DOHH2 (cell line): ENCODE measurements at regions not wholly inside any gene's neighbourhood (a gene's known extent, or its start where the extent isn't known, plus 50 kb on each side); places are given as distances from the start of the nearest gene placed in this dataset.

ENCODE experiments used
- H3F3A ChIP-seq: fragments of 200-600 bp; sonication (generic), shearing (Covaris generic); 2 replicates; pipeline ENCODE4 v1.6.0; 2016; ENCODE audit warnings: antibody characterized with exemption, mild to moderate bottlenecking; ENCODE audit not compliant: control insufficient read depth, insufficient read depth
- H3K27ac ChIP-seq: fragments of 200-600 bp; sonication (generic); 2 replicates; pipeline ENCODE4 v1.5.1; 2014; ENCODE audit warnings: low read depth, mild to moderate bottlenecking, low read length, moderate library complexity
- H3K27me3 ChIP-seq: fragments of 200-600 bp; sonication (generic); 2 replicates; pipeline ENCODE4 v1.6.1; 2014; ENCODE audit warnings: mild to moderate bottlenecking, low read length, mixed read lengths; ENCODE audit not compliant: control insufficient read depth
- H3K36me3 ChIP-seq: fragments of 200-600 bp; sonication (generic); 2 replicates; pipeline ENCODE4 v1.6.1; 2014; ENCODE audit warnings: mild to moderate bottlenecking, low read length, moderate library complexity, mixed read lengths; ENCODE audit not compliant: control insufficient read depth
- H3K4me1 ChIP-seq: fragments of 200-600 bp; sonication (generic); 2 replicates; pipeline ENCODE4 v1.6.1; 2014; ENCODE audit warnings: mild to moderate bottlenecking, low read length, mixed read lengths; ENCODE audit not compliant: control insufficient read depth
- H3K4me2 ChIP-seq: fragments of 200-600 bp; sonication (generic); 2 replicates; pipeline ENCODE4 v1.6.0; 2014; ENCODE audit warnings: mild to moderate bottlenecking, low read length, moderate library complexity
- H3K4me3 ChIP-seq: fragments of 200-600 bp; sonication (generic); 2 replicates; pipeline ENCODE4 v1.5.1; 2014; ENCODE audit warnings: mild to moderate bottlenecking, low read length, mixed read lengths
- H3K79me2 ChIP-seq: fragments of 200-600 bp; sonication (generic); 2 replicates; pipeline ENCODE4 v1.6.1; 2014; ENCODE audit warnings: mild to moderate bottlenecking, low read length, mixed read lengths; ENCODE audit not compliant: control insufficient read depth
- H3K9me2 ChIP-seq: fragments of 200-600 bp; sonication (generic); replicated peaks from 2 replicates; pipeline ENCODE4 v1.6.1; 2014; ENCODE audit warnings: mild to moderate bottlenecking, low read length, mixed read lengths; ENCODE audit not compliant: control insufficient read depth
- H3K9me3 ChIP-seq: fragments of 200-600 bp; sonication (generic); 2 replicates; pipeline ENCODE4 v1.6.1; 2014; ENCODE audit warnings: antibody characterized with exemption, low read length, mixed read lengths; ENCODE audit not compliant: control insufficient read depth, insufficient read depth
- H4K20me1 ChIP-seq: fragments of 200-600 bp; sonication (generic); 2 replicates; pipeline ENCODE4 v1.6.0; 2014; ENCODE audit warnings: low read depth, mild to moderate bottlenecking, antibody characterized with exemption, low read length, moderate library complexity; ENCODE audit not compliant: control insufficient read depth, insufficient read depth
- CTCF ChIP-seq: fragments of 200-600 bp; sonication (generic); IDR thresholded peaks from one replicate; pipeline ENCODE4 v1.5.1; 2014; ENCODE audit warnings: antibody characterized with exemption, mild to moderate bottlenecking, low read depth, low read length; ENCODE audit not compliant: poor library complexity, severe bottlenecking
- EZH2phosphoT487 ChIP-seq: fragments of 200-600 bp; sonication (generic); IDR thresholded peaks from 2 replicates; pipeline ENCODE4 v1.6.1; 2017; ENCODE audit warnings: borderline replicate concordance, mild to moderate bottlenecking, antibody characterized with exemption, low read length, moderate library complexity, mixed read lengths

GRCh38 chr4:85280963-85281362 is 194.0 kb upstream of the ARHGAP24 start:
- no peak overlapping the region for H3K27ac ChIP-seq
- H3K9me3 ChIP-seq = no peaks in the 10 kb centered on the region
- TF ChIP-seq EZH2phosphoT487 (no peak), CTCF (no peak)

GRCh38 chr4:85291226-85291625 is 183.7 kb upstream of the ARHGAP24 start:
- Histone ChIP-seq H3K27ac (no peak overlapping the region), H3K79me2 (no peaks in the 10 kb centered on the region), H4K20me1 (no peaks in the 10 kb centered on the region), H3K27me3 (no peaks in the 10 kb centered on the region), H3K4me3 (no peak overlapping the region), H3K9me3 (no peaks in the 10 kb centered on the region), H3F3A (no peaks in the 10 kb centered on the region), H3K4me1 (no peaks in the 10 kb centered on the region), H3K9me2 (no peaks in the 10 kb centered on the region), H3K36me3 (no peaks in the 10 kb centered on the region), H3K4me2 (no peak overlapping the region)
- no peak for TF ChIP-seq EZH2phosphoT487
- no peak for TF ChIP-seq CTCF

More at GRCh38 chr4:85280963-85281362, 194.0 kb upstream of the ARHGAP24 start:
- H3K79me2 ChIP-seq = no peaks in the 10 kb centered on the region
- H3K4me3 ChIP-seq = no peak overlapping the region
- no peak overlapping the region for H3K4me2 ChIP-seq
- no peaks in the 10 kb centered on the region for H4K20me1 ChIP-seq
- no peaks in the 10 kb centered on the region for H3K36me3 ChIP-seq
- H3K9me2 ChIP-seq = no peaks in the 10 kb centered on the region
- no peaks in the 10 kb centered on the region for H3K4me1 ChIP-seq
- no peaks in the 10 kb centered on the region for H3F3A ChIP-seq
- no peaks in the 10 kb centered on the region for H3K27me3 ChIP-seq

- H3K36me3 ChIP-seq = no peaks in the 10 kb centered on the region
- H3K27ac ChIP-seq = no peak overlapping the region
- H3F3A ChIP-seq = no peaks in the 10 kb centered on the region
- no peak for TF ChIP-seq EZH2phosphoT487
- TF ChIP-seq CTCF = no peak
- no peaks in the 10 kb centered on the region for H4K20me1 ChIP-seq
- H3K4me3 ChIP-seq = no peak overlapping the region
- H3K9me3 ChIP-seq = no peaks in the 10 kb centered on the region
- no peaks in the 10 kb centered on the region for H3K27me3 ChIP-seq
- H3K4me1 ChIP-seq = no peaks in the 10 kb centered on the region
- no peak overlapping the region for H3K4me2 ChIP-seq
- no peaks in the 10 kb centered on the region; the same call in 1 of the 2 replicates for H3K9me2 ChIP-seq
- no peaks in the 10 kb centered on the region for H3K79me2 ChIP-seq
Observed at GRCh38 chr4:85298037-85298436, 176.9 kb upstream of the ARHGAP24 start.
